ENCODE measurements at regions not wholly inside any gene's neighbourhood (a gene's known extent, or its start where the extent isn't known, plus 50 kb on each side); places are given as distances from the start of the nearest gene placed in this dataset.

- no peaks in the 10 kb centered on the region for H3K36me3 ChIP-seq (ENCODE audit: insufficient read depth, low read length)
- H3K9me3 ChIP-seq (ENCODE audit: control insufficient read depth, insufficient read depth, low read length) = peaks cover 16% of the 10 kb centered on the region
- no peak overlapping the region for H3K9ac ChIP-seq (ENCODE audit: low read depth, low read length)
- H3K4me1 ChIP-seq (ENCODE audit: insufficient read depth, low read length) = peaks cover 10% of the 10 kb centered on the region
Observed at GRCh38 chr11:100622404-100622803, 64.7 kb upstream of the ARHGAP42 start.

- no peak overlapping the region for H3K9ac ChIP-seq (ENCODE audit: low read depth, low read length)
- H3K4me1 ChIP-seq (ENCODE audit: insufficient read depth, low read length) = peaks cover 6% of the 10 kb centered on the region
- peaks cover 16% of the 10 kb centered on the region for H3K9me3 ChIP-seq (ENCODE audit: control insufficient read depth, insufficient read depth, low read length)
- no peaks in the 10 kb centered on the region for H3K36me3 ChIP-seq (ENCODE audit: insufficient read depth, low read length)
Observed at GRCh38 chr11:100624346-100624745, 62.7 kb upstream of the ARHGAP42 start.

- no peaks in the 10 kb centered on the region for H3K36me3 ChIP-seq (ENCODE audit: insufficient read depth, low read length)
- H3K9ac ChIP-seq (ENCODE audit: low read depth, low read length) = no peak overlapping the region
- H3K4me1 ChIP-seq (ENCODE audit: insufficient read depth, low read length) = no peaks in the 10 kb centered on the region
- peaks cover 16% of the 10 kb centered on the region for H3K9me3 ChIP-seq (ENCODE audit: control insufficient read depth, insufficient read depth, low read length)
Observed at GRCh38 chr11:100625041-100625440, 62.0 kb upstream of the ARHGAP42 start.

GRCh38 chr11:100629671-100630070 is 57.4 kb upstream of the ARHGAP42 start:
- Histone ChIP-seq H3K4me1 (ENCODE audit: insufficient read depth, low read length) (no peaks in the 10 kb centered on the region), H3K9ac (ENCODE audit: low read depth, low read length) (no peak overlapping the region), H3K9me3 (ENCODE audit: control insufficient read depth, insufficient read depth, low read length) (no peaks in the 10 kb centered on the region), H3K36me3 (ENCODE audit: insufficient read depth, low read length) (no peaks in the 10 kb centered on the region)

- Histone ChIP-seq H3K36me3 (ENCODE audit: insufficient read depth, low read length) (no peaks in the 10 kb centered on the region), H3K4me1 (ENCODE audit: insufficient read depth, low read length) (no peaks in the 10 kb centered on the region), H3K9ac (ENCODE audit: low read depth, low read length) (no peak overlapping the region), H3K9me3 (ENCODE audit: control insufficient read depth, insufficient read depth, low read length) (no peaks in the 10 kb centered on the region)
Observed at GRCh38 chr11:100630898-100631297, 56.2 kb upstream of the ARHGAP42 start.

- no peaks in the 10 kb centered on the region for H3K36me3 ChIP-seq (ENCODE audit: insufficient read depth, low read length)
- no peaks in the 10 kb centered on the region for H3K4me1 ChIP-seq (ENCODE audit: insufficient read depth, low read length)
- no peak overlapping the region for H3K9ac ChIP-seq (ENCODE audit: low read depth, low read length)
- H3K9me3 ChIP-seq (ENCODE audit: control insufficient read depth, insufficient read depth, low read length) = no peaks in the 10 kb centered on the region
Observed at GRCh38 chr11:100631316-100631715, 55.8 kb upstream of the ARHGAP42 start.

- no peaks in the 10 kb centered on the region for H3K9me3 ChIP-seq (ENCODE audit: control insufficient read depth, insufficient read depth, low read length)
- H3K36me3 ChIP-seq (ENCODE audit: insufficient read depth, low read length) = no peaks in the 10 kb centered on the region
- no peak overlapping the region for H3K9ac ChIP-seq (ENCODE audit: low read depth, low read length)
- H3K4me1 ChIP-seq (ENCODE audit: insufficient read depth, low read length) = no peaks in the 10 kb centered on the region
Observed at GRCh38 chr11:100632941-100633452, 54.1 kb upstream of the ARHGAP42 start.

- no peaks in the 10 kb centered on the region for H3K36me3 ChIP-seq (ENCODE audit: insufficient read depth, low read length)
- H3K9me3 ChIP-seq (ENCODE audit: control insufficient read depth, insufficient read depth, low read length) = no peaks in the 10 kb centered on the region
- H3K9ac ChIP-seq (ENCODE audit: low read depth, low read length) = no peak overlapping the region
- peaks cover 13% of the 10 kb centered on the region for H3K4me1 ChIP-seq (ENCODE audit: insufficient read depth, low read length)
Observed at GRCh38 chr11:100635194-100635593, 51.9 kb upstream of the ARHGAP42 start.

- H3K9me3 ChIP-seq (ENCODE audit: control insufficient read depth, insufficient read depth, low read length) = no peaks in the 10 kb centered on the region
- H3K9ac ChIP-seq (ENCODE audit: low read depth, low read length) = no peak overlapping the region
Observed at GRCh38 chr11:100636536-100636935, 50.6 kb upstream of the ARHGAP42 start.

More at GRCh38 chr11:100636536-100636935, 50.6 kb upstream of the ARHGAP42 start:
- Histone ChIP-seq H3K36me3 (ENCODE audit: insufficient read depth, low read length) (no peaks in the 10 kb centered on the region), H3K4me1 (ENCODE audit: insufficient read depth, low read length) (peaks cover 13% of the 10 kb centered on the region)

Data from ES-I3 (cell line).